IMR-90 (cell line): ENCODE measurements at regions not wholly inside any gene's neighbourhood (a gene's known extent, or its start where the extent isn't known, plus 50 kb on each side); places are given as distances from the start of the nearest gene placed in this dataset.

Source experiments
- ATAC-seq: fragments of 200-7000 bp; cut with Tn5 transposase; 2 replicates; pipeline ENCODE4 v1.9.1; 2020; ENCODE audit warnings: low read depth, mild to moderate bottlenecking, moderate library complexity
- BruUV-seq: library from RNA; stranded (reverse); fragments of 400-500 nt; replicated peaks from 2 replicates; lab custom pipeline; 2021; lab: Mats Ljungman, UMichigan
- CTCF ChIA-PET: fragments of 300-600 bp; formaldehyde crosslinking; extraction: SDS; loops from one replicate; lab custom pipeline; 2021; ENCODE audit warnings: antibody characterized with exemption; lab: Yijun Ruan, JAX
- POLR2A ChIA-PET: fragments of 300-600 bp; sonication (Branson Sonifier 250); formaldehyde crosslinking; loops from one replicate; lab custom pipeline; 2022; ENCODE audit warnings: antibody characterized with exemption; ENCODE audit not compliant: unreplicated experiment; lab: Charles Lee
- DNase-seq: peaks from one replicate; pipeline ENCODE4 v3.0.0; 2013
- H2AFZ ChIP-seq: replicated peaks from 2 replicates; pipeline ENCODE3; 2013; ENCODE audit warnings: low read length, mild to moderate bottlenecking; ENCODE audit not compliant: poor library complexity
- H2AK5ac ChIP-seq: 2 replicates; pipeline ENCODE4 v1.6.1; 2013; ENCODE audit warnings: low read depth, low read length, inconsistent platforms
- H2AK9ac ChIP-seq: replicated peaks from 2 replicates; pipeline ENCODE3; 2013; ENCODE audit warnings: mild to moderate bottlenecking, low read depth, low read length, moderate library complexity; ENCODE audit not compliant: poor library complexity
- H2BK120ac ChIP-seq: 2 replicates; pipeline ENCODE4 v1.6.1; 2013; ENCODE audit warnings: low read depth, low read length, inconsistent platforms
- H2BK15ac ChIP-seq: 3 replicates; pipeline ENCODE4 v1.6.1; 2013; ENCODE audit warnings: low read depth, low read length, inconsistent platforms
- H2BK20ac ChIP-seq: 2 replicates; pipeline ENCODE4 v1.6.1; 2013; ENCODE audit warnings: low read depth, mild to moderate bottlenecking, inconsistent platforms, low read length, moderate library complexity
- H2BK5ac ChIP-seq: 2 replicates; pipeline ENCODE4 v1.6.1; 2013; ENCODE audit warnings: mild to moderate bottlenecking, low read depth, low read length, inconsistent platforms; ENCODE audit not compliant: poor library complexity, severe bottlenecking
- H3K14ac ChIP-seq: replicated peaks from 2 replicates; pipeline ENCODE4 v1.6.1; 2013; ENCODE audit warnings: low read depth, low read length, inconsistent platforms
- H3K18ac ChIP-seq: 2 replicates; pipeline ENCODE4 v1.6.1; 2013; ENCODE audit warnings: low read depth, low read length, control low read depth
- H3K23ac ChIP-seq: 2 replicates; pipeline ENCODE4 v1.6.1; 2013; ENCODE audit warnings: low read depth, low read length, inconsistent platforms
- H3K27ac ChIP-seq: 2 replicates; pipeline ENCODE4 v1.5.1; 2013; ENCODE audit warnings: mild to moderate bottlenecking, control low read depth, low read length; ENCODE audit not compliant: insufficient read depth
- H3K27me3 ChIP-seq: 2 replicates; pipeline ENCODE4 v1.6.1; 2013; ENCODE audit warnings: low read length; ENCODE audit not compliant: control insufficient read depth, insufficient read depth
- H3K36me3 ChIP-seq: 2 replicates; pipeline ENCODE4 v1.6.1; 2013; ENCODE audit warnings: low read length, mixed read lengths; ENCODE audit not compliant: control insufficient read depth, insufficient read depth
- H3K4ac ChIP-seq: 2 replicates; pipeline ENCODE4 v1.6.1; 2013; ENCODE audit warnings: low read depth, low read length, inconsistent platforms
- H3K4me1 ChIP-seq: 2 replicates; pipeline ENCODE4 v1.6.1; 2013; ENCODE audit warnings: low read length, mixed read lengths; ENCODE audit not compliant: control insufficient read depth, insufficient read depth
- H3K4me2 ChIP-seq: 2 replicates; pipeline ENCODE4 v1.6.1; 2013; ENCODE audit warnings: low read depth, mild to moderate bottlenecking, control low read depth, low read length, moderate library complexity
- H3K4me3 ChIP-seq: 2 replicates; pipeline ENCODE4 v1.5.1; 2013; ENCODE audit warnings: low read depth, mild to moderate bottlenecking, control low read depth, low read length, moderate library complexity; ENCODE audit not compliant: insufficient read depth
- H3K56ac ChIP-seq: 2 replicates; pipeline ENCODE4 v1.6.1; 2013; ENCODE audit warnings: low read length, inconsistent platforms; ENCODE audit not compliant: insufficient read depth; ENCODE audit errors: extremely low read depth
- H3K79me1 ChIP-seq, 2 experiments: 2 replicates each; pipeline ENCODE4 v1.6.1; 2013; ENCODE audit warnings: low read length in 2 of 2, inconsistent platforms in 1 of 2, low read depth in 1 of 2
- H3K9ac ChIP-seq: 2 replicates; pipeline ENCODE4 v1.6.1; 2013; ENCODE audit warnings: low read depth, low read length, control low read depth
- H3K9me1 ChIP-seq: 2 replicates; pipeline ENCODE4 v1.6.1; 2013; ENCODE audit warnings: low read length, inconsistent platforms; ENCODE audit not compliant: insufficient read depth
- H3K9me3 ChIP-seq: 2 replicates; pipeline ENCODE4 v1.6.1; 2013; ENCODE audit warnings: low read length; ENCODE audit not compliant: control insufficient read depth, insufficient read depth
- H4K20me1 ChIP-seq: 2 replicates; pipeline ENCODE4 v1.6.1; 2013; ENCODE audit warnings: low read length, inconsistent platforms; ENCODE audit not compliant: insufficient read depth
- H4K5ac ChIP-seq: 2 replicates; pipeline ENCODE4 v1.6.1; 2013; ENCODE audit warnings: mild to moderate bottlenecking, low read depth, low read length, control low read depth
- H4K8ac ChIP-seq, 2 experiments: 2 replicates each; pipeline ENCODE4 v1.6.1; 2013; ENCODE audit warnings: low read depth in 2 of 2, low read length in 2 of 2, control low read depth in 1 of 2, inconsistent platforms in 1 of 2
- H4K91ac ChIP-seq: 2 replicates; pipeline ENCODE4 v1.6.1; 2013; ENCODE audit warnings: low read depth, low read length, inconsistent platforms; ENCODE audit not compliant: insufficient read depth
- BHLHE40 ChIP-seq: fragments of 150-350 bp; IDR thresholded peaks from 2 replicates; pipeline ENCODE4 v1.6.1; 2016; ENCODE audit warnings: mild to moderate bottlenecking, low read depth, low read length
- CEBPB ChIP-seq: IDR thresholded peaks from 2 replicates; pipeline ENCODE4 v1.6.1; 2012; ENCODE audit warnings: low read depth, low read length, improper control_type of control experiment
- CHD1 ChIP-seq: IDR thresholded peaks from 2 replicates; pipeline ENCODE4 v1.6.1; 2012; ENCODE audit warnings: low read depth, low read length, improper control_type of control experiment
- CTCF ChIP-seq: conservative IDR thresholded peaks from 2 replicates; pipeline ENCODE4 v1.5.1; 2012; ENCODE audit warnings: mild to moderate bottlenecking, low read depth, low read length, improper control_type of control experiment
- ELK1 ChIP-seq: fragments of 150-350 bp; IDR thresholded peaks from 2 replicates; pipeline ENCODE4 v1.6.1; 2016; ENCODE audit warnings: low read depth, mild to moderate bottlenecking, low read length, moderate library complexity, borderline replicate concordance
- FOS ChIP-seq: fragments of 150-350 bp; IDR thresholded peaks from 2 replicates; pipeline ENCODE4 v1.6.1; 2016; ENCODE audit warnings: low read depth, low read length
- MAFK ChIP-seq: IDR thresholded peaks from 2 replicates; pipeline ENCODE4 v1.6.1; 2012; ENCODE audit warnings: low read depth, low read length, improper control_type of control experiment
- MAZ ChIP-seq: IDR thresholded peaks from 2 replicates; pipeline ENCODE4 v1.6.1; 2012; ENCODE audit warnings: low read depth, mild to moderate bottlenecking, low read length, improper control_type of control experiment, moderate library complexity, borderline replicate concordance
- MXI1 ChIP-seq: IDR thresholded peaks from 2 replicates; pipeline ENCODE4 v1.6.1; 2012; ENCODE audit warnings: low read depth, mild to moderate bottlenecking, low read length, moderate library complexity, borderline replicate concordance
- NFE2L2 ChIP-seq: fragments of 150-350 bp; IDR thresholded peaks from 2 replicates; pipeline ENCODE4 v1.6.1; 2016; ENCODE audit warnings: low read depth, mild to moderate bottlenecking, low read length
- POLR2A ChIP-seq: IDR thresholded peaks from 2 replicates; pipeline ENCODE4 v1.6.1; 2012; ENCODE audit warnings: mild to moderate bottlenecking, low read depth, low read length
- RAD21 ChIP-seq: IDR thresholded peaks from 2 replicates; pipeline ENCODE4 v1.6.1; 2012; ENCODE audit warnings: low read length, improper control_type of control experiment
- RCOR1 ChIP-seq: IDR thresholded peaks from 2 replicates; pipeline ENCODE4 v1.6.1; 2012; ENCODE audit warnings: mild to moderate bottlenecking, low read length, improper control_type of control experiment; ENCODE audit not compliant: insufficient replicate concordance
- RFX5 ChIP-seq: IDR thresholded peaks from 2 replicates; pipeline ENCODE4 v1.8.0; 2012; ENCODE audit warnings: low read depth, mild to moderate bottlenecking, low read length, moderate library complexity
- SMC3 ChIP-seq: fragments of 150-350 bp; IDR thresholded peaks from 2 replicates; pipeline ENCODE4 v1.6.1; 2016; ENCODE audit warnings: low read depth, mild to moderate bottlenecking, antibody characterized with exemption, low read length, moderate library complexity
- WGBS, 2 experiments: methylation state at CpG; one replicate each; pipeline versions ENCODE4 v1.1.5 to v1.1.7; 2013; ENCODE audit warnings: missing lambda C conversion rate in 2 of 2; ENCODE audit not compliant: insufficient read length in 1 of 2; ENCODE audit errors: extremely low coverage in 2 of 2; 5-methylcytosine and 5-hydroxymethylcytosine counted together
- dilution Hi-C: fragments of 300-500 bp; cut with HindIII; formaldehyde crosslinking; loops from one replicate; pipeline ENCODE4 v1.14.3; 2018; ENCODE audit warnings: low sequenced_read_pairs; ENCODE audit not compliant: unreplicated experiment
- in situ Hi-C: fragments of 300-500 bp; cut with MboI; formaldehyde crosslinking; loops from 3 replicates; pipeline ENCODE4 v1.14.3; 2019; ENCODE audit warnings: low sequenced_read_pairs, inconsistent platforms, mixed read lengths
- intact Hi-C: fragments of 100-400 bp; cut with micrococcal nuclease; formaldehyde crosslinking; loops from 2 replicates; pipeline ENCODE4 v1.10.0; 2022
- TF ChIP-seq, protein P1 (sequence below): fragments of 150-350 bp; IDR thresholded peaks from 2 replicates; pipeline ENCODE4 v1.6.1; 2017; ENCODE audit warnings: mild to moderate bottlenecking, antibody characterized with exemption, low read length, low read depth

GRCh38 chr13:78841358-78841963, 182.5 kb upstream of the OBI1 start:
- peaks cover 3% of the 10 kb centered on the region; the same call in 1 of the 2 replicates for H3K9me3 ChIP-seq
- no peaks in the 10 kb centered on the region for H4K20me1 ChIP-seq
- no peak overlapping the region for H3K4me2 ChIP-seq
- no peak overlapping the region for H3K27ac ChIP-seq
- WGBS, 2 experiments, result no CpG with 5 or more reads among the region's 7 CpGs
- no peaks in the 10 kb centered on the region for H3K9me1 ChIP-seq
- H3K4me3 ChIP-seq, result no peak overlapping the region
- H3K79me1 ChIP-seq, result no peaks in the 10 kb centered on the region
- in situ Hi-C loops, result no loop called here
- no peak overlapping the region for H3K56ac ChIP-seq
- no peak overlapping the region for H2AFZ ChIP-seq
- DNase-seq (no peak), ATAC-seq (no peak)
- no peak overlapping the region for H2BK15ac ChIP-seq
- ChIA-PET POLR2A (no interaction called here), CTCF (no interaction called here)
- H3K14ac ChIP-seq, result no peak overlapping the region
- TF ChIP-seq MXI1 (no peak), RAD21 (no peak), MAFK (no peak), RCOR1 (no peak), FOS (no peak), ELK1 (no peak), MAZ (no peak), CTCF (no peak), BHLHE40 (no peak), POLR2A (no peak), CEBPB (no peak), SMC3 (no peak), RFX5 (no peak), CHD1 (no peak), NFE2L2 (no peak)
- TF ChIP-seq, protein P1, sequence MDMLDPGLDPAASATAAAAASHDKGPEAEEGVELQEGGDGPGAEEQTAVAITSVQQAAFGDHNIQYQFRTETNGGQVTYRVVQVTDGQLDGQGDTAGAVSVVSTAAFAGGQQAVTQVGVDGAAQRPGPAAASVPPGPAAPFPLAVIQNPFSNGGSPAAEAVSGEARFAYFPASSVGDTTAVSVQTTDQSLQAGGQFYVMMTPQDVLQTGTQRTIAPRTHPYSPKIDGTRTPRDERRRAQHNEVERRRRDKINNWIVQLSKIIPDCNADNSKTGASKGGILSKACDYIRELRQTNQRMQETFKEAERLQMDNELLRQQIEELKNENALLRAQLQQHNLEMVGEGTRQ, result no peak
- H2AK9ac ChIP-seq, result no peak overlapping the region
- intact Hi-C loops, result no loop called here
- H2BK20ac ChIP-seq, result no peak overlapping the region
- no peaks in the 10 kb centered on the region for H3K36me3 ChIP-seq
- no peak overlapping the region for H3K23ac ChIP-seq
- no peak overlapping the region for H4K91ac ChIP-seq
- no peak overlapping the region for H4K8ac ChIP-seq
- no peak overlapping the region for H4K5ac ChIP-seq
- dilution Hi-C loops, result no loop called here
- H3K4me1 ChIP-seq, result no peaks in the 10 kb centered on the region
- no peak overlapping the region for H3K18ac ChIP-seq
- no peak overlapping the region for H3K9ac ChIP-seq
- no peak overlapping the region for H2BK5ac ChIP-seq
- H2BK120ac ChIP-seq, result no peak overlapping the region
- H3K4ac ChIP-seq, result no peak overlapping the region
- BruUV-seq, result no TSS peak
- H3K27me3 ChIP-seq, result no peaks in the 10 kb centered on the region
- no peak overlapping the region for H2AK5ac ChIP-seq
